Activated naive CD8-positive, alpha-beta T cell treated with anti-CD3 and anti-CD28 coated beads, Interleukin-2, amount 50 U/mL, for 16 hours (primary cell): ENCODE measurements at regions not wholly inside any gene's neighbourhood (a gene's known extent, or its start where the extent isn't known, plus 50 kb on each side); places are given as distances from the start of the nearest gene placed in this dataset.
"Not testable (repeated sequence)": the region's sequence is repeated elsewhere in the genome, so short reads cannot be mapped to it uniquely, and the experiment has no call there.

Experiments
- DNase-seq: peaks from one replicate; pipeline ENCODE4 v3.0.0-alpha.2; 2020; ENCODE audit warnings: low read depth, low spot score

GRCh38 chr5:89229331-89230070 is 346.5 kb upstream of the MEF2C start:
- no peak for DNase-seq

- no peak for DNase-seq
Measured at GRCh38 chr5:89228355-89228754, 345.4 kb upstream of the MEF2C start.

DNA sequence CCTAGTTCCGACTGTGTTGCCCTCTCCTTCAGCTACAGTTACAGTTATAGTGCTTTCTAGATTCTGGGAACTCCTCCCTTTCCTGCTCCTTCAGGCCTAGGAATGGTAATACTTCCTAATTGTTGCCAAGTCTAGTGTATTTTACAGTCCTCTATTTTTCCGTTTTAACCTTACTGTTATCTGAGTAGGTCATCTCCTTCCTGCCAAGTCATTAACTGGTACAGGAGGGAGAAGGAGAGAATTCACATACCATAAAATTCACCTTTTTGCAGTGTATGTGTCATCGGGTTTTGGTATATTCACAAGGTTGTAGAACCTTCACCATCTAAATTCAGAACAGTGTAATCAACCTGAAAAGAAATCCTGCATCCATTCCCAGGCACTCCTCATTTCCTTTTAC is 335.4 kb upstream of the MEF2C start:
- no peak for DNase-seq

GRCh38 chr5:89216606-89217005 is 333.6 kb upstream of the MEF2C start:
- DNase-seq = no peak

DNA sequence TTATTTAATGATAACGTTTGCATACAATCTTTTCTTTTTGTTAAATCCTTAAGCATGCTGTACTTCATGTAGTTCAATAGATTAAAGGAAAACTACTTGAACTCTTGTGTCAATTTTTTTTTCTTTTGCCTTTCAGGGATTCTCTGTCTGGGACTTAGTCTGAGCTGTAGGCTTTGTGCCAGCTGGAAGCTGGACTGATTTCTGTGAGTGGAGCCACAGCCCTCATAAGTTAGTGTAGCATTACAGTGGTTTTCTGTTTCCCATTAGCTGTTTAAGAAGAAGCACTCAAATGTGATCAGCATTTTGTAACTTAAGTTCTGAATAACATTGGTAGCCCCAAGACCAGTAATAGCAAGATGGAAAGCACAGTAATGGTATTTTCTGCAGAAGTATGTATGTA is 330.6 kb upstream of the MEF2C start:
- DNase-seq = no peak

- DNase-seq = no peak
Measured at GRCh38 chr5:89211836-89212235, 328.9 kb upstream of the MEF2C start.

- DNase-seq = no peak
Measured at GRCh38 chr5:89208811-89209210, 325.8 kb upstream of the MEF2C start.

- no peak for DNase-seq
Measured at GRCh38 chr5:89208392-89208791, 325.4 kb upstream of the MEF2C start.

DNA sequence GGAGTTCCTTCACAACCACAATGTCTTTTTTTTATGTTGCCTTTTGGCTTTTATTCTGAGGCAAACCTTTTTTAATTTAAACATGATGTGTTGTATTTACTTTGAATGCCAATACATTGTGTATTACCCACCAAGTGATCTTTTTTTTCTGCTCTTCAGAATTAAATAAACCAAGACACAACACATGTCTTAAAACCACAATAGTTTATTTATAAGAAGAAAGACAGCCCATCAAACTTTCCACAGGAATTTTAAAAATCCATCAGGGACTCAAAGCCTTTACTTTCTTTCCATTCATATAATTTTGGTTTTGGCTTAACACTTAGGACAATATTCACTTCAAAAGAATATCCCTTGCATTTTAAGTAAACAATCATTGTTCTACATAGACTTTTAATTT is 321.8 kb upstream of the MEF2C start:
- no peak for DNase-seq

DNA sequence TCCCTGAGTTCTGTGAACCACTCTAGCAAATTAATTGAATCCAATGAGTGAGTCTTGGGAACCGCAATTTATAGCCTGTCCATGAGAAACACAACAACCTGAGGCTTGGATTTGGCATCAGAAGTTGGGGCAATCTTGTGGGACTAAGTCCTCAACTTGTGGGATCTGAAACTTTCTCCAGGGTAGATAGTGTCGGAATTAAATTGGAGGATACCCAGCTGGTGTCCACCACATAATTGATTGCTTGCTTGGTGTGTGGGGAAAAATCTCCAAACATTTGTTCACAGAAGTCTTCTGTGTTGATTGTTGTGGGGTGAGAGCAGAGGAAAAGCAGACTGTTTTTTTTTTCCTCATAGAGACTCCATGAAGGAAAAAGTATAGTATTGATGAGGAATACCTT is 320.6 kb upstream of the MEF2C start:
- DNase-seq = no peak

GRCh38 chr5:89200899-89201298 is 317.9 kb upstream of the MEF2C start:
- DNase-seq = no peak

DNA sequence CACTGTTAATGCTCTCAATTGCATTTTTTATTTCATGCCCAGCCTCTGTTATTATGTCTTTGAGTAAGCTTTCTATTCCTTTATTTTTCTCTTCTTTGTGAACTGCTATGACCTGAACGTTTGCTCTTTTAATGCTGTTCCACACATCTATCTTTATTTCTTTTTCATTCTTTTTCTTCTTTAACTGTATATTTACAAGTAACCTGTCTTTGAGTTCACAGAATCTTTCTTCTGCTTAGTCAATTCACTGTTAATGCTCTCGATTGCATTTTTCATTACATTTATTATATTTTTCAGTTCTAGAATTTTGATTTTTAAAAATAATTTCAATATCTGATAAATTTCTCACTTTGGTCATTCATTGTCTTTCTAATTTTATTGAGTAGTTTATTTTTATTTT is 316.3 kb upstream of the MEF2C start:
- no peak for DNase-seq

- DNase-seq = no peak
Measured at GRCh38 chr5:89191374-89191773, 308.4 kb upstream of the MEF2C start.

DNA sequence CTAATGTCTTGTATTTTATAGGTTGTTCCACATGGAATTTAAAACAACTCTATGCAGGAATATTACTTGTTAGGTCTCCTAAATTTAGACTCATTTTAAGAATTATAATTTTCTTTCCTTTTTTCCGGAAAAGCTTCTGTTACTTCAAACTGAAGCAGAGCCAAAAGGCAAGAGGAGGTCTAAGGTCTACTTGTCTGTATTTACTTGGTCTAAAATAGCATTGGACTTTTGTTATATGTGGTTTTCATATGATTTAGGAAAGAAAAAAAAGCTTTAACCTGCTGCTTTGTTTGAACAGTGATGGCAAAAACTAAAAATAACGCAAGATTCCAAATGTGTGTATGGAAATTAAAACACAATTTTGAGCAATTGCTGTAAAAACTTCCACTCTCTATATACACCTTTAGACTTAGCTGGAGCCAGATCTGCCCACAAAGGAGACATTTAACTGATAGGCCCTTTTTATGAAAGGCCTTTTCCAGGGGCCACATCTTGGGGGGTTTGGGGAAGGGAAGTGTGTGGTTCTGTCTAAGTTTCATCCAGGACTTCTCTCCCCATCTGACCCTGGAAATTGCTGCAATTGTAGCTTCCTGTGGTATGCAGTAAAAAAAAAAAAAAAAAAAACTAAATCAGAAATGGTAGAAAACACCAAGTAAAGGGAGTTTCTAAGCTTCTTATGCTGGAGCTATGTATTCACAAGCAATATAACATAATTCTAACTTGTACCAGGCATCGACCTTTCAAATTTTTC is 307.7 kb upstream of the MEF2C start:
- DNase-seq = no peak

DNA sequence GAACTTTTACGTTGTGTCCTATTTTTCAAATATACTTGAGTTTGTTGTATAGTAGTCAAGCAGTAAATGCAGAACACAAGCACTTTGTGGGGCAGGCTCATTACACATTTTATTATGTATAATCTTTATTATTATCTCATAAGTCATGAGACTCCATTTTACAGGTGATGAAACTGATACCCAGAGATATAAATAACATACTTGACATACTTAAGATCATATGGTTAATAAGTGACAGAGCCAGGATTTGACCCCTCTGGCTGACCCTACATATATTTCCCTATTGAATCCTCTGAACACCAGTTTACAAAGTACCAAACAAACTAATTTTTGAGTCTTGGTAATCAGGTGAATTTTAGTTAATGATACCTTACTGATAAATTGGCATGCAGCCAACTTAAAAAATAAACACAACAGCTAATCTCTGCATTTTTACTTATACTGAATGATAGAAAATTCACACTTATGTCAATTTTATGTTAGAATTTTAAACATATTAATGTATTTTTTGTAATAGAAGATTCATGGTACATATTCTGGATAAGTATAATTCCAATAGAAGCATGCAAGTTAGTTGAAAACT is 305.0 kb upstream of the MEF2C start:
- DNase-seq = no peak

- DNase-seq = no peak
Measured at GRCh38 chr5:89187268-89187667, 304.3 kb upstream of the MEF2C start.

GRCh38 chr5:89181546-89181945 is 298.6 kb upstream of the MEF2C start:
- no peak for DNase-seq

GRCh38 chr5:89179731-89180130 is 296.7 kb upstream of the MEF2C start:
- DNase-seq = no peak

GRCh38 chr5:89178541-89178940 is 295.6 kb upstream of the MEF2C start:
- no peak for DNase-seq

DNA sequence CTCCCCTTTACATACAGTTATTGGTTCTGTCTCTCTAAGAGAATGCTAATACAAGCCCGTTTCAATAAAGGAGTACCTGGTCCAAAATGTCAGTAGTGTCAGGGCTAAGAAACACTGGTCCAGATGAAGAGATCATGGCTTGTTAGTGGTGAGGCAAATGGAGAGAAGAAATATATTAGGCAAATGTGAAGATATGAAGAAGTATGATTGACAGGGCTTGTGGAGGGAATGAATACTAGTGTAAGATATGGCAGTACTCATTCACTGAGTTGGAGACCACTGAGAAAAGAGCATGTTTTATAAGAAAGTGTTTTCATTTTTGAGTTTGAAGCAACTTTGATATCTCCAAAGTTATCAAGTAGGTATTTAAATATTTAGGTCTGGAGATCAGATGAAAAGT is 290.5 kb upstream of the MEF2C start:
- DNase-seq = no peak

GRCh38 chr5:89168766-89169165 is 285.8 kb upstream of the MEF2C start:
- DNase-seq = no peak

DNA sequence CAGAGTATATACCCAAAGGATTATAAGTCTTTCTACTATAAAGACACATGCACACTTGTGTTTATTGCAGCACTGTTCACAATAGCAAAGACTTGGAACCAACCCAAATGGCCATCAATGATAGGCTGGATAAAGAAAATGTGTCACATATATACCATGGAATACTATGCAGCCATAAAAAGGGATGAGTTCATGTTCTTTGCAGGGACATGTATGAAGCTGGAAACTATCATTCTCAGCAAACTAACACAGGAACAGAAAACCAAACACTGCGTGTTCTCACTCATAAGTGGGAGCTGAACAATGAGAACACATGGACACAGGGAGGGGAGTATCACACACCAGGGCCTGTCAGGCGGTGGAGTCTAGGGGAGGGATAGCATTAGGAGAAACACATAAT is 281.7 kb upstream of the MEF2C start:
- DNase-seq = not testable (repeated sequence)

GRCh38 chr5:89156226-89156625 is 273.2 kb upstream of the MEF2C start:
- DNase-seq = no peak
